ENCODE measurements at regions not wholly inside any gene's neighbourhood (a gene's known extent, or its start where the extent isn't known, plus 50 kb on each side); places are given as distances from the start of the nearest gene placed in this dataset.

GRCh38 chr2:39593439-39594393 lies 72.0 kb upstream of the TMEM178A start:
- TF ChIP-seq CTCF (IDR thresholded peaks at IDR 0.05), result peak in 2 of 3 donors; percentile 45 to 52
- no peak for TF ChIP-seq POLR2A (IDR thresholded peaks at IDR 0.05)
- TF ChIP-seq POLR2AphosphoS5 (IDR thresholded peaks at IDR 0.05), result no peak
